ENCODE measurements at regions not wholly inside any gene's neighbourhood (a gene's known extent, or its start where the extent isn't known, plus 50 kb on each side); places are given as distances from the start of the nearest gene placed in this dataset.

DNA sequence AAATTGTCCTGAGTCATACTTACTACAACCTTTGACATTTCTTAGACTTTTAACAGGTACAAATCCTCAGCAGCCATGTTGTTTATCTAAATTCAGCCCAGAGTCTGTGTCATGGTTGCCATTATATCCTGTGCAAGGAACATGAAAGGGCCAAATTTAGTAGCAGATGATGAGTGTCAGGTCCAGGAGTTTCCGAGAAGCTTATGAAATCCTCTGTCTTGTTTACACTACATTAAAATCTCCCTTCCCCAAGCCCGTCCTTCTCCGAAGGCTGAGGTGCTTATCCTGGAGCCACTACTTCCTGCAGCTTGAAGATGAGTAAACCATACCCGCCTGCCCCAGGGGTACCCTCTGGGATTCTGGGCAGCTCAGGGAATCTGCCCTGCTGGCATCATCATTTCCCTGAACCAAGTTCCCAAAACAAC, 102.6 kb upstream of the SERP2 start:
- no peak for DNase-seq (ENCODE audit: extremely low read depth in 1 of 2, low read depth in 1 of 2)

GRCh38 chr13:44271473-44271872, 102.2 kb upstream of the SERP2 start:
- no peak for DNase-seq (ENCODE audit: extremely low read depth in 1 of 2, low read depth in 1 of 2)

- no peak for DNase-seq (ENCODE audit: extremely low read depth in 1 of 2, low read depth in 1 of 2)
Observed at GRCh38 chr13:44271915-44272341, 101.7 kb upstream of the SERP2 start.

GRCh38 chr13:44272692-44273091, 100.9 kb upstream of the SERP2 start:
- DNase-seq (ENCODE audit: extremely low read depth in 1 of 2, low read depth in 1 of 2), result no peak

DNA sequence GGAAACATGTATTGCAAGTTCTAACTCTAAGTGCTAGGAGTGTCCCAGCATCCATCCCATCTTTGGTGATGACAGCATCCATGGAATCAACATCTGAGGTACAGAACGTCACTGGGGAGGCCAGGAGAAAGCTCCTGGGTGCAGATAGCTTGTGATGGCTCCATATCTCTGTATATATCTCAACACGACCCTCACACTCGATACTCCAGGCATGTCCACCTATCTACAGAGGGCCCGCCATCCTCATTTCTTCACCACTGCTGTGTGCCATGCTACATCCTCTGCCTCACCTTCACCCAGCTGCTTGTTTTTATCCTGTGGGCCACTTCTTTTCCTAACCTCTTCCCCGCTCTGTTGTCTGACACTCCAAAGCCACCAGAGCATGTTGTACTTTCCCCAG, 100.4 kb upstream of the SERP2 start:
- DNase-seq (ENCODE audit: extremely low read depth in 1 of 2, low read depth in 1 of 2), result no peak

DNA sequence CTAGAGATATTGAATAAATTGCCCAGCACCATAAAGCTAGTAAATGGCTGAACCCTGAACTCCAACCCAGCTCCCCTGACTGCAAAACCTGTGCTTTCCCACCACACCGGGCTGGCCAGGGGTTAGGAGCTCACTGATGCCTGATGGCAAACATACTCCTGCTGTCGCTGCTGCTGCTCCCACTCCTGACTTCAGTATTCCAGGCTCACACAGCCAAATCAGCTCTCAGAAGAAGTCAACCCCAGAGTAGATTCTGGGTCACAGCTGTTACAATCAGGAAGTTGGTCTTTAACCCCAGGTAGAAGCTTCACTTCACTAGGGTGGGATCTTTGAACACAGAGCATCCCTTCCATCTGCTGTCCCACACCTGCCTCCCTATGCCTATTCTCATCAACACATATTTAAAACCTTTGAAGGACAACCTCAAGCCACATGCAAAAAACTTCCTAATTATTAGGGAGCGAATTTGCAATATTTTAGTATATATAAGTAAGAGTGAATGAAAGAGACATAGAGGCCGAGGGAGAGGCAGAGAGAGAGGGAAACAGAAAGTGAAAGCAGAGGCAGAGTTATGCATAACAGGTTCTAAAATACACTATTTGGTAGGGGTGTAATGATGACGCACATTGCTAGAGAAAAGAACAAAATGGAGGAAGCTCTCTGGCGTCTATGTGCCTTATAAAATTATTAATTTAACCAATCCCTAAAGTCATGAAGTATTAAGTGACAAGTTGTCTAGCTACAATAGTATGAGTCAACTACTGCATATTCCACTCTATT, 99.4 kb upstream of the SERP2 start:
- DNase-seq (ENCODE audit: extremely low read depth in 1 of 2, low read depth in 1 of 2), result no peak

DNA sequence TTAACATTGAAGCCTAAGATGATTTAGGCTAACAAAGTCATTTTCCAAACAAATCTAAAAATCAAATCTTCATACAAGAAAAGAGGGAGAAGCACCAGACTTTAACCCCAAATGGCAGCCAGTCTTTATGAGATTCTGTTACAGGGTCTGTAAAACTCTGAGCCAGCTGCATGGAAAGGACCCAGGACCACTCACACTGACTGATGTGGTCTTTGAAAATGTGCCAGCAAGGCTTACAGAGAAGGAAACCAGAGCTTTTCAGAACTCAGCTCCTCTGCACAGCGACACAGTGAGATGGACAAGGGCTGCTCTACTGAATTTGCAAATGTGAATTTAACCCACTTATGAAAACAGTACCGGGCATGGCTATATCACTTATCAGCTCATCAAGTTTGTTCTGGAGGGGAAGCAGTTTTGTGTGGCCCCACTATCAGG, 98.8 kb upstream of the SERP2 start:
- no peak for DNase-seq (ENCODE audit: extremely low read depth in 1 of 2, low read depth in 1 of 2)

DNA sequence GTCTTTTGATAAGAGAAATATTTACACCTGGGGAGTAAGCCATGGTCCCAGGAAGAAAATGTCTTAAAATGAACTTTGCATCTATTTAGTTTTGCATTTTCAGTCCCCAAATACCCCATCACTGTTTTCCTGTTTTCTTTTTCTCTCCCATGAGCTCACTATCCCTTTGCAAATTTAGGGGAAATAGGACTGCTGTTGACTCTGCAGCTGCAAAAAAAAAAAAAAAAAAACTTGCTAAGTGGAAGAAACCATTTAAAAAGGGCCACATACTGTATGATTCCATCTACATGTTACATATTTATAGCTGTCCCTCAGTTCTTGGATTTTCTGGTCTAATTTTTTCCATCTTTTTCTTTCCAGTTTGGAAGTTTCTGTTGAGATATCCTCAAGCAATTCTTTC, 98.2 kb upstream of the SERP2 start:
- DNase-seq (ENCODE audit: extremely low read depth in 1 of 2, low read depth in 1 of 2), result no peak

- DNase-seq (ENCODE audit: extremely low read depth in 1 of 2, low read depth in 1 of 2), result no peak
Observed at GRCh38 chr13:44276061-44276460, 97.6 kb upstream of the SERP2 start.

DNA sequence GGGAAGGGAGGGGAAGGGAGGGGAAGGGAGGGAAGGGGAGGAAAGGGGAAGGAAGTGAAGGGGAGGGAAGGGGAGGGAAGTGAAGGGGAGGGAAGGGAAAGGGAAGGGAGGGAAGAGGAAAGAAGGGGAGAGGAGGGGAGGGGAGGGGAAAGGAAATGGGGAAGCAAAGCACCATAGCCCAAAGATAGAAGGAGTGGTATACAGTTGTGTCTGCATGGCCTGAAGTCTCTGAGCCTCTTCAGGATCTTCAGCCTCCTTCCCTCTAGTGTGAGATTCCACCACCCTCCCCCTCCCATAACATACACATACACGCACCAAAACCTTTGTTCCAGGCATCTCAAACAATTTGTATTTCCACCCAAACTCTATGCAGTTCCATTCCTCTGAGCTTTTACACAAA, 96.2 kb upstream of the SERP2 start:
- DNase-seq (ENCODE audit: extremely low read depth in 1 of 2, low read depth in 1 of 2), result no peak

GRCh38 chr13:44278166-44278565, 95.5 kb upstream of the SERP2 start:
- DNase-seq (ENCODE audit: extremely low read depth in 1 of 2, low read depth in 1 of 2), result no peak

GRCh38 chr13:44280456-44280855, 93.2 kb upstream of the SERP2 start:
- DNase-seq (ENCODE audit: extremely low read depth in 1 of 2, low read depth in 1 of 2), result no peak

- DNase-seq (ENCODE audit: extremely low read depth in 1 of 2, low read depth in 1 of 2), result no peak
Observed at GRCh38 chr13:44281252-44282000, 92.2 kb upstream of the SERP2 start.

GRCh38 chr13:44283600-44283999, 90.0 kb upstream of the SERP2 start:
- DNase-seq (ENCODE audit: extremely low read depth in 1 of 2, low read depth in 1 of 2), result no peak

GRCh38 chr13:44287958-44288357, 85.7 kb upstream of the SERP2 start:
- no peak for DNase-seq (ENCODE audit: extremely low read depth in 1 of 2, low read depth in 1 of 2)

- no peak for DNase-seq (ENCODE audit: extremely low read depth in 1 of 2, low read depth in 1 of 2)
Observed at GRCh38 chr13:44292545-44292944, 81.1 kb upstream of the SERP2 start.

DNA sequence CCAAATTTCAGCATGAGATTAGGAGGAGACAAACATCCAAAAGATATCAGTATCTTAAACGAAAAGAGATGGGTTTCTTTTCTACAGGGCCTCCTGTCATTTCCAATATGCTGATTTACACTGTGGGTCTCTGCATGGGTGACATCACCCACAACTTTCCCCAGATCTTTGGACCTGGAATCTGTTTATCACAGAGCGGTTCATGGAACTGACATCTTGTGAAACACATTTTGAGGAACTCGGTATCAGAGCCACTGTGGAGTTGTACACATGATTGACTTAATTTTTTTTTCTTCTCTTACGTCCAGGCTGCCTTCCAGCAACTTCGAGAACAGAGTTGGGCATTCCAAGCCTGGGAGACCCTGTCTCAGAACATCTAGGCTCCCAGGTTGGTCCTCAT, 80.2 kb upstream of the SERP2 start:
- DNase-seq (ENCODE audit: extremely low read depth in 1 of 2, low read depth in 1 of 2), result no peak

GRCh38 chr13:44293908-44294735, 79.5 kb upstream of the SERP2 start:
- no peak for DNase-seq (ENCODE audit: extremely low read depth in 1 of 2, low read depth in 1 of 2)

GRCh38 chr13:44294876-44295275, 78.7 kb upstream of the SERP2 start:
- no peak for DNase-seq (ENCODE audit: extremely low read depth in 1 of 2, low read depth in 1 of 2)

DNA sequence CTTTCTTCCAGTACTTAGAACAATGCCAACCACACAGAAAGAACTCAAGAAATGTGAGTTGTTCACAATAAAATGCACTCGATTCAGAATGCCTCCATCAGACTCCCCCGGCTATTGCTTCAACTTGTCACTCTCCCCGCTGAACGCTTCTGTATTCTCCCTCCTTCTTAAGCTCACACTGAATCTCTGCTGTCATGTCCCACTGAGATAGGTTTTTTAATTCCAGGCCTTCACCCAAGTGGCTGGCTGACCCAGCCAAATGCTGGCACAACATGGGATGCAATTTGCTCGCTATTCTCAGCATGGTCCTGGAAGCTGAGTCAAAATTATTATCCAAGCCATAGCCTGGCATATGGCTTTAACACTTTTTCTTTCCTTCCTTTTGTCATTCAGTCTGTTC, 76.8 kb upstream of the SERP2 start:
- DNase-seq (ENCODE audit: extremely low read depth in 1 of 2, low read depth in 1 of 2), result no peak

DNA sequence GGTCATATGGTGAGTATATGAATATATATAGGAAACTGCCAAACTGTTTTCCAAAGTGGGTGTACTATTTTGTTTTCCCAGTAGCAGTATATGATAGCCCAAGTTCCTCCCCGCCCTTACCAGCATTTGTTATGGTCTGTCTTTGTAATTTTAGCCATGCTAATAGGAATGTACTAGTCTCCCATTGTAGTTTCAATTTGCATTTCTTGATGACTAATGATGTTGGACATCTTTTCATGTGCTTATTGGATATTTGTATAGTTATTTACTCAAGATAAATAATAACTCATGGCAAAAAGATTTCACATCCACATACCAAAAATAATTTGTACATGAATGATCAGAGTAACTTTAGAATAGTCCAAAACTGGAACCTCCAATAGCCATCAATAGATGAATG, 75.3 kb upstream of the SERP2 start:
- no peak for DNase-seq (ENCODE audit: extremely low read depth in 1 of 2, low read depth in 1 of 2)
